ENCODE measurements at regions not wholly inside any gene's neighbourhood (a gene's known extent, or its start where the extent isn't known, plus 50 kb on each side); places are given as distances from the start of the nearest gene placed in this dataset.

DNA sequence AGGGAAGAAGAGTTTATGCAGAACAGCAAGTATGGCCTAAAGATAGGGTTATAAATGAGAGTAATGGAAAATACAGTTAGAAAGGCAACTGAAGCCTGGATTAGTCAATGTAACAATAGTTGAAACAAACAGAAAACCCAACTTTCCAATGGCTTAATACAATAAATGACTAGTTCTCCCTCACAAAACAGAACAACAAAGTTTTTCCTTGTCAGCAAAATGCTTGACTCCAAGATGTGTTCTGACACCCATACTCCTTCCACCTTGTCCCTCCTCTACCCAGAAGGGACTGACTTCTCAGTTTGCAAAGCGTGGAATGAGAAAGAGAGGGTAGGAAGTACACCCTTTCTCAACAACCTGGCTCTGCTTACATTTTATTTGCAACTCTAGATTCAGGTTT is 191.4 kb upstream of the OSR1 start:
- Histone ChIP-seq H3K9me3 (replicated peaks; ENCODE audit: control insufficient read depth, insufficient read depth, low read length) (no peaks in the 10 kb centered on the region), H3K4me3 (no peak overlapping the region), H3K4me2 (ENCODE audit: control insufficient read depth, insufficient read depth) (no peak overlapping the region), H4K20me1 (ENCODE audit: control insufficient read depth, insufficient read depth) (no peaks in the 10 kb centered on the region), H3K9ac (ENCODE audit: control insufficient read depth, insufficient read depth, low read length) (no peak overlapping the region), H3K36me3 (ENCODE audit: control insufficient read depth in 2 of 2, insufficient read depth in 2 of 2, low read length in 1 of 2) (no peaks in the 10 kb centered on the region), H3K79me2 (ENCODE audit: control insufficient read depth, insufficient read depth, low read length) (no peaks in the 10 kb centered on the region), H2AFZ (ENCODE audit: control insufficient read depth, low read depth, low read length) (no peak overlapping the region), H3K4me1 (ENCODE audit: control insufficient read depth, insufficient read depth, low read length) (no peaks in the 10 kb centered on the region), H3K27me3 (replicated peaks in 1 of 2; ENCODE audit: control insufficient read depth in 2 of 2, insufficient read depth in 2 of 2, low read length in 1 of 2) (peaks cover 0 to 3% of the 10 kb centered on the region in 2 experiments; a peak in 1 of 4 replicates), H3K27ac (ENCODE audit: control insufficient read depth, insufficient read depth) (no peak overlapping the region)
- CTCF ChIA-PET: no interaction called here
- ATAC-seq (no peak), FAIRE-seq (no peak), DNase-seq (ENCODE audit: low read depth, low spot score) (no peak)
- in situ Hi-C loops (cut with MboI): no loop called here
- BruUV-seq (replicated peaks): no TSS peak
- RAD21 ChIA-PET (ENCODE audit: unreplicated experiment): no interaction called here
- intact Hi-C loops (cut with micrococcal nuclease; ENCODE audit: unreplicated experiment): no loop called here
- 0% methylated on average over 1 of the region's 1 CpG for WGBS (ENCODE audit: insufficient coverage, insufficient replicate concordance, low lambda C conversion rate, missing lambda C conversion rate)
- no peak for TF ChIP-seq ESRRA (IDR thresholded peaks at IDR 0.05; ENCODE audit: low read length)
- SMC1A ChIA-PET (ENCODE audit: uncharacterized antibody, unreplicated experiment): no interaction called here
- POLR2A ChIA-PET: no interaction called here

DNA sequence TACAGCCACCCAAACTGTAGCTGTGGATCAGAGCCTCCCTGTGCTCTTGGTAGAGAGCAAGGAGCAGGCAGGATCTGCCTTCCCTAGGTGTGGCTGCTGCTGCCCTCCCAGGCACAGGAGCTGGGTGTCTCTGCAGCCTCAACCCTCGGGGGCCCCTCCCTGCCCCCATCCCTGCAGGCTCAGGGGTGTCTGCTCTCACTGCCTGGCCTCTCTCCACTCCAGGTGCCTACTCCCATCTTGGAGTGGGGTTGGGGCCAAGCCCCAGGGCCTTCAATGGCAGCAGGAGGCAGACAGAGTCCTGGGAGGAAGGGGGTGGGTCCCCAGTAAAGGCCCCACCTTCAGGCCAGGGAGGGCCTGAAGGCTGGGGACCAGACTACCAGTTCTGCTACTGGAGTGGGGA is 189.7 kb upstream of the OSR1 start:
- Histone ChIP-seq H3K4me3 (no peak overlapping the region), H3K36me3 (ENCODE audit: control insufficient read depth in 2 of 2, insufficient read depth in 2 of 2, low read length in 1 of 2) (no peaks in the 10 kb centered on the region), H3K27ac (ENCODE audit: control insufficient read depth, insufficient read depth) (no peak overlapping the region), H3K27me3 (replicated peaks in 1 of 2; ENCODE audit: control insufficient read depth in 2 of 2, insufficient read depth in 2 of 2, low read length in 1 of 2) (peaks cover 0 to 3% of the 10 kb centered on the region in 2 experiments; a peak in 1 of 4 replicates), H4K20me1 (ENCODE audit: control insufficient read depth, insufficient read depth) (no peaks in the 10 kb centered on the region), H3K9ac (ENCODE audit: control insufficient read depth, insufficient read depth, low read length) (no peak overlapping the region), H3K9me3 (replicated peaks; ENCODE audit: control insufficient read depth, insufficient read depth, low read length) (no peaks in the 10 kb centered on the region), H2AFZ (ENCODE audit: control insufficient read depth, low read depth, low read length) (no peak overlapping the region), H3K4me1 (ENCODE audit: control insufficient read depth, insufficient read depth, low read length) (no peaks in the 10 kb centered on the region), H3K4me2 (ENCODE audit: control insufficient read depth, insufficient read depth) (no peak overlapping the region), H3K79me2 (ENCODE audit: control insufficient read depth, insufficient read depth, low read length) (no peaks in the 10 kb centered on the region)
- ChIA-PET SMC1A (ENCODE audit: uncharacterized antibody, unreplicated experiment) (no interaction called here), RAD21 (ENCODE audit: unreplicated experiment) (no interaction called here), CTCF (interaction anchor here (0.6 kb wide), 1 partner anchor 102 kb away, joined by 3 read pairs; no protein-coding TSS in a partner anchor), POLR2A (no interaction called here)
- 0% methylated on average over 1 of the region's 1 CpG for WGBS (ENCODE audit: insufficient coverage, insufficient replicate concordance, low lambda C conversion rate, missing lambda C conversion rate)
- no peak for DNase-seq (ENCODE audit: low read depth, low spot score)
- FAIRE-seq: no peak
- no peak for ATAC-seq
- BruUV-seq (replicated peaks): no TSS peak
- intact Hi-C loops (cut with micrococcal nuclease; ENCODE audit: unreplicated experiment): no loop called here
- in situ Hi-C loops (cut with MboI): no loop called here
- TF ChIP-seq EGR1 (IDR thresholded peaks at IDR 0.05; ENCODE audit: borderline replicate concordance in 1 of 2, low read depth in 2 of 2, low read length in 2 of 2) (no peak), MTA2 (IDR thresholded peaks at IDR 0.05; ENCODE audit: low read depth) (no peak), EED (IDR thresholded peaks at IDR 0.05; ENCODE audit: low read depth) (no peak), ZNF622 (IDR thresholded peaks at IDR 0.05) (no peak), HCFC1 (IDR thresholded peaks at IDR 0.05; ENCODE audit: low read length) (no peak), SPI1 (IDR thresholded peaks at IDR 0.05; ENCODE audit: borderline replicate concordance, insufficient read depth, low read depth, low read length) (no peak), EP300 (IDR thresholded peaks at IDR 0.05; ENCODE audit: borderline replicate concordance in 1 of 2, control insufficient read depth in 1 of 2, low read depth in 2 of 2, low read length in 2 of 2) (no peak), RFX5 (IDR thresholded peaks at IDR 0.05; ENCODE audit: low read depth, low read length) (no peak)

Data from GM12878 (cell line).